AG09319 (cell line): ENCODE measurements at regions not wholly inside any gene's neighbourhood (a gene's known extent, or its start where the extent isn't known, plus 50 kb on each side); places are given as distances from the start of the nearest gene placed in this dataset.

Experiments
- DNase-seq: peaks from one replicate; pipeline ENCODE4 v3.0.0-alpha.2; 2010; ENCODE audit warnings: low read depth; ENCODE audit errors: extremely low read depth
- TF ChIP-seq, protein P1 (sequence below): IDR thresholded peaks from 2 replicates; pipeline ENCODE4 v1.5.1; 2011; ENCODE audit warnings: low read depth, mild to moderate bottlenecking, inconsistent platforms, low read length, moderate library complexity

GRCh38 chr21:15324542-15324941 is 259.7 kb upstream of the NRIP1 start:
- TF ChIP-seq, protein P1, sequence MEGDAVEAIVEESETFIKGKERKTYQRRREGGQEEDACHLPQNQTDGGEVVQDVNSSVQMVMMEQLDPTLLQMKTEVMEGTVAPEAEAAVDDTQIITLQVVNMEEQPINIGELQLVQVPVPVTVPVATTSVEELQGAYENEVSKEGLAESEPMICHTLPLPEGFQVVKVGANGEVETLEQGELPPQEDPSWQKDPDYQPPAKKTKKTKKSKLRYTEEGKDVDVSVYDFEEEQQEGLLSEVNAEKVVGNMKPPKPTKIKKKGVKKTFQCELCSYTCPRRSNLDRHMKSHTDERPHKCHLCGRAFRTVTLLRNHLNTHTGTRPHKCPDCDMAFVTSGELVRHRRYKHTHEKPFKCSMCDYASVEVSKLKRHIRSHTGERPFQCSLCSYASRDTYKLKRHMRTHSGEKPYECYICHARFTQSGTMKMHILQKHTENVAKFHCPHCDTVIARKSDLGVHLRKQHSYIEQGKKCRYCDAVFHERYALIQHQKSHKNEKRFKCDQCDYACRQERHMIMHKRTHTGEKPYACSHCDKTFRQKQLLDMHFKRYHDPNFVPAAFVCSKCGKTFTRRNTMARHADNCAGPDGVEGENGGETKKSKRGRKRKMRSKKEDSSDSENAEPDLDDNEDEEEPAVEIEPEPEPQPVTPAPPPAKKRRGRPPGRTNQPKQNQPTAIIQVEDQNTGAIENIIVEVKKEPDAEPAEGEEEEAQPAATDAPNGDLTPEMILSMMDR: no peak

DNA sequence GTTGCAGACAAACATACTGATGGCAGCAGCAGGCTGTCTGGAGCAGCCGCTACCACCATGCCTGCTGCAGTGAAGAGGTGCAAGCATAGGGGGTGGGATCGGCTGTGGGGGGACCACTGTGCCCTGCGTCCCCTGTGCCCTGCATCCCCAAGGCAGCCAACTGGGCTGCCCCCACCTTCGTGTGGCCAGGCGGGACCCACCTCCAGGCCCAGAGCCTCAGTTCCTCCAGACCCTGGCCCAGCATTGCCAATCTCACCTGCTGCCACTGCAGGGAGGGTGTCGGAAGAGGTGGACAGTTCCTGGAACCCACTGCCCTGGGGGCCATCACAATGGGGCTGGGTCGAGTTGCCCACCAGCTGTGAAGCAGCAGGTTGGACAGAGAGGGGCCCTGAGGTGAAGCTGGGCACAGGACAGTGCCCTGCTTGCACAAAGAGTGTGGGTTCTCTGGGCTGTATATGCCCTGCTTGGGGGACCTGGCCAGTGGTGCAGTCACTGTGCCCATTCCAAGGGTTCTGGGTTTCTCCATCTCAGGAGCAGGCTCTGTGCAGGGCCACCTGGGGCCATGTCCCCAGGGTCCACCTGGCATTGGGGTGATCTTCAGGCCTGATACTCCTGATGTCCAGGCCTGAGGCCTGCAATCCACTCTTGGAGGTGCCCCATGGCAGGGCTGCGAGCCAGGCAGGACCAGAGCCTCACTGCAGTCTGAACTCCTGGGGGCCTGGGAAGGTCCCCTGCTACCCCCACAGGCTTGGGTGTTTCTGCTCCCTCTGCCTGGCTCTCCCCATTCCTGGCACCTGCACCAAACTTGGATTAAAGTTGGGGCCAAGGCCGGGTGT is 261.4 kb upstream of the NRIP1 start:
- TF ChIP-seq, protein P1: no peak
- DNase-seq: no peak

More at GRCh38 chr21:15324542-15324941, 259.7 kb upstream of the NRIP1 start:
- no peak for DNase-seq

- TF ChIP-seq, protein P1: no peak
- DNase-seq: no peak
Measured at GRCh38 chr21:15327637-15328265, 263.0 kb upstream of the NRIP1 start.

- no peak for DNase-seq
- TF ChIP-seq, protein P1: no peak
Measured at GRCh38 chr21:15329191-15329590, 264.4 kb upstream of the NRIP1 start.

DNA sequence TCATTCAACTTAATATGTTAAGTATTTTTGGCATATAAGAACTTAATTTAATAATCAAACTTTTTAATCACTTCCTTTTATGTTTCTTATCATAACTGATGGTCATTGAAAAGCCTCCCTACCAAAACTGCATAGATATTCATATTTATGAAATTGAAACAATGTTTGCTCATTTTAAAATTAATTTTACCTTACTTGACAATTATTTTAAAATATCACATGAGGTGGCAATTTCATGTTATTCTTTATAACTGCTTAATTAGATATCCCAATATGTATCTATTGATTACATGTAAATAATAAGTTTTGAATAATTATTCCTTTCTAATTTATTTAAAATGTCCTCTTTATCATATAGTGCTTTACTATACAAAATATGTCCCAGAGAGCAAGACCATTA is 266.1 kb upstream of the NRIP1 start:
- TF ChIP-seq, protein P1: no peak
- no peak for DNase-seq

- DNase-seq: no peak
- TF ChIP-seq, protein P1: no peak
Measured at GRCh38 chr21:15332572-15332971, 267.8 kb upstream of the NRIP1 start.

GRCh38 chr21:15333136-15333710 is 268.4 kb upstream of the NRIP1 start:
- no peak for DNase-seq
- TF ChIP-seq, protein P1: no peak
